K562 (cell line): ENCODE measurements at regions not wholly inside any gene's neighbourhood (a gene's known extent, or its start where the extent isn't known, plus 50 kb on each side); places are given as distances from the start of the nearest gene placed in this dataset.

Experiments
- ATAC-seq: fragments of 200-7000 bp; cut with Tn5 transposase; 3 replicates; pipeline ENCODE4 v1.9.1; 2020; ENCODE audit warnings: moderate library complexity
- BruUV-seq: library from RNA; stranded (reverse); fragments of 400-500 nt; replicated peaks from 2 replicates; lab custom pipeline; 2021; lab: Mats Ljungman, UMichigan
- CTCF ChIA-PET: fragments of 300-600 bp; formaldehyde crosslinking; extraction: SDS; loops from one replicate; lab custom pipeline; 2021; ENCODE audit warnings: low intra/inter-chr PET ratio; lab: Yijun Ruan, JAX
- POLR2A ChIA-PET: fragments of 300-600, 350-650 bp; sonication (Branson Sonifier 250); formaldehyde crosslinking; extraction: SDS; loops from one replicate; lab custom pipeline; 2021; ENCODE audit warnings: antibody characterized with exemption, inconsistent platforms; lab: Yijun Ruan, JAX
- DNase-seq, 4 experiments: peaks; one replicate each; pipeline versions ENCODE4 v3.0.0 to v3.0.0-alpha.2; 2011 to 2018; ENCODE audit warnings: low spot score in 3 of 4, mixed read lengths in 3 of 4; ENCODE audit errors: extremely low read depth in 1 of 4
- FAIRE-seq: peaks from 2 replicates; lab custom pipeline; 2011; peaks lifted over from hg19 to GRCh38; lab: Jason Lieb, UNC
- H2AFZ ChIP-seq: 2 replicates; pipeline ENCODE4 v1.6.0; 2011; ENCODE audit warnings: low read depth, low read length, control low read depth, inconsistent platforms
- H3K27ac ChIP-seq: fragments of 200-600 bp; 3 replicates; pipeline ENCODE4 v1.8.0; 2011; ENCODE audit warnings: low read depth, mild to moderate bottlenecking, control low read depth, inconsistent platforms, low read length, moderate library complexity, mixed read lengths; ENCODE audit errors: extremely low read depth
- H3K27me3 ChIP-seq, 2 experiments: fragments of 300-600 bp in 1 of 2; 2 replicates in 1 of 2; 3 replicates in 1 of 2; pipeline versions ENCODE4 v1.6.0 to v1.8.0; 2011; ENCODE audit warnings: inconsistent platforms in 2 of 2, low read length in 2 of 2, mild to moderate bottlenecking in 1 of 2, mixed read lengths in 1 of 2, moderate library complexity in 1 of 2; ENCODE audit not compliant: control insufficient read depth in 2 of 2, insufficient read depth in 2 of 2
- H3K36me3 ChIP-seq: fragments of 300-600 bp; 3 replicates; pipeline ENCODE4 v1.8.0; 2011; ENCODE audit warnings: mild to moderate bottlenecking, low read length, inconsistent platforms; ENCODE audit not compliant: control insufficient read depth, insufficient read depth
- H3K4me1 ChIP-seq, 2 experiments: fragments of 200-600 bp in 1 of 2; replicated peaks in 1 of 2; 2 replicates in 1 of 2; 3 replicates in 1 of 2; pipeline versions ENCODE4 v1.5.1 to v1.8.0; 2011; ENCODE audit warnings: inconsistent platforms in 2 of 2, low read length in 2 of 2, mild to moderate bottlenecking in 1 of 2, mixed read lengths in 1 of 2, moderate library complexity in 1 of 2; ENCODE audit not compliant: control insufficient read depth in 2 of 2, insufficient read depth in 2 of 2
- H3K4me2 ChIP-seq: 2 replicates; pipeline ENCODE4 v1.6.1; 2011; ENCODE audit warnings: low read length, control low read depth, inconsistent platforms, mixed read lengths; ENCODE audit not compliant: insufficient read depth
- H3K4me3 ChIP-seq: fragments of 200-600 bp; sonication (generic), shearing (Covaris generic); 2 replicates; pipeline ENCODE4 v1.5.1; 2016; ENCODE audit warnings: control low read depth, inconsistent platforms
- H3K79me2 ChIP-seq: fragments of 200-600 bp; 3 replicates; pipeline ENCODE4 v1.8.0; 2011; ENCODE audit warnings: low read length, inconsistent platforms; ENCODE audit not compliant: control insufficient read depth, insufficient read depth
- H3K9ac ChIP-seq, 2 experiments: 2 replicates each; pipeline versions ENCODE4 v1.6.0 to v1.6.1; 2011; ENCODE audit warnings: low read depth in 2 of 2, low read length in 2 of 2, control low read depth in 1 of 2, inconsistent platforms in 1 of 2, mild to moderate bottlenecking in 1 of 2, mixed read lengths in 1 of 2; ENCODE audit not compliant: insufficient read depth in 1 of 2
- H3K9me1 ChIP-seq: one replicate; pipeline ENCODE4 v1.6.0; 2011; ENCODE audit warnings: inconsistent platforms, mild to moderate bottlenecking, low read length, moderate library complexity; ENCODE audit not compliant: control insufficient read depth, insufficient read depth
- H3K9me3 ChIP-seq: replicated peaks from 2 replicates; pipeline ENCODE4 v1.5.1; 2011; ENCODE audit warnings: low read depth, low read length, inconsistent platforms; ENCODE audit not compliant: control insufficient read depth, insufficient read depth
- H4K20me1 ChIP-seq: replicated peaks from 2 replicates; pipeline ENCODE4 v1.6.1; 2011; ENCODE audit warnings: low read length, inconsistent platforms, mixed read lengths; ENCODE audit not compliant: control insufficient read depth, insufficient read depth
- ADNP ChIP-seq: fragments of 200-800 bp; sonication (Bioruptor generic); IDR thresholded peaks from 2 replicates; pipeline ENCODE4 v1.6.1; 2016; ENCODE audit warnings: missing genetic modification characterization, missing compliant biosample characterization
- ARNT ChIP-seq, 2 experiments: fragments of 450-650 bp; IDR thresholded peaks; 2 replicates each; pipeline ENCODE4 v1.6.1; 2016; ENCODE audit warnings: mild to moderate bottlenecking in 1 of 2
- EP400 ChIP-seq: fragments of 450-650 bp; IDR thresholded peaks from 2 replicates; pipeline ENCODE4 v1.6.1; 2017; ENCODE audit warnings: antibody characterized with exemption, mild to moderate bottlenecking, moderate library complexity
- ETS2 ChIP-seq: IDR thresholded peaks from 2 replicates; pipeline ENCODE4 v1.6.1; 2016; ENCODE audit warnings: borderline replicate concordance, missing genetic modification characterization, mild to moderate bottlenecking, moderate library complexity, missing compliant biosample characterization; ENCODE audit not compliant: poor library complexity, severe bottlenecking
- NELFE ChIP-seq: IDR thresholded peaks from 2 replicates; pipeline ENCODE4 v1.6.1; 2011; ENCODE audit warnings: mild to moderate bottlenecking; ENCODE audit not compliant: insufficient read depth, insufficient read length
- SMARCC2 ChIP-seq: fragments of 450-650 bp; IDR thresholded peaks from 2 replicates; pipeline ENCODE4 v1.6.1; 2017; ENCODE audit warnings: antibody characterized with exemption, moderate library complexity, mild to moderate bottlenecking, low read depth
- TSC22D4 ChIP-seq: fragments of 450-650 bp; IDR thresholded peaks from 2 replicates; pipeline ENCODE4 v1.6.1; 2016; ENCODE audit warnings: missing genetic modification characterization, missing biosample characterization, control low read depth
- ZC3H11A ChIP-seq: IDR thresholded peaks from 2 replicates; pipeline ENCODE4 v1.6.1; 2012; ENCODE audit warnings: low read depth, low read length, improper control_type of control experiment
- ZNF133 ChIP-seq: fragments of 250-450 bp; sonication (Bioruptor Pico); IDR thresholded peaks from 2 replicates; pipeline ENCODE4 v1.4.0; 2020; ENCODE audit warnings: mild to moderate bottlenecking
- ZNF551 ChIP-seq: fragments of 250-450 bp; sonication (Bioruptor Pico); IDR thresholded peaks from 2 replicates; pipeline ENCODE4 v1.5.0; 2021; ENCODE audit warnings: mild to moderate bottlenecking, moderate library complexity
- ZNF57 ChIP-seq: fragments of 450-650 bp; formaldehyde crosslinking; IDR thresholded peaks from 2 replicates; pipeline ENCODE4 v1.4.0; 2020; ENCODE audit warnings: mild to moderate bottlenecking, moderate library complexity
- WGBS: fragments of 100-300 bp; shearing (Covaris generic); methylation state at CpG from one replicate; pipeline ENCODE4 v1.1.6; 2016; ENCODE audit warnings: low coverage, mixed read lengths; ENCODE audit not compliant: insufficient coverage; ENCODE audit errors: missing lambda C conversion rate; 5-methylcytosine and 5-hydroxymethylcytosine counted together
- in situ Hi-C: fragments of 300-500 bp; cut with MboI; formaldehyde crosslinking; loops from 4 replicates; pipeline ENCODE4 v1.15.0; 2018; ENCODE audit warnings: inconsistent platforms, mixed read lengths
- intact Hi-C: fragments of 100-400 bp; cut with micrococcal nuclease; formaldehyde crosslinking; loops from 2 replicates; pipeline ENCODE4 v1.14.2; 2022
- TF ChIP-seq, protein P1 (sequence below): sonication (generic); formaldehyde crosslinking; IDR thresholded peaks from 2 replicates; pipeline ENCODE4 v1.8.0; 2022; ENCODE audit warnings: missing genetic modification reagents, mild to moderate bottlenecking, borderline replicate concordance
- TF ChIP-seq, protein P2 (sequence below): fragments of 450-650 bp; conservative IDR thresholded peaks from 2 replicates; pipeline ENCODE4 v1.6.1; 2016; ENCODE audit warnings: missing genetic modification characterization, low read depth, mild to moderate bottlenecking, missing compliant biosample characterization, moderate library complexity

GRCh38 chr15:22226034-22226790 is 145.9 kb downstream of the OR4M2 start:
- Histone ChIP-seq H3K9me3 (no peaks in the 10 kb centered on the region; the same call in 1 of the 2 replicates), H3K4me2 (no peak overlapping the region), H3K27ac (no peak overlapping the region), H2AFZ (no peak overlapping the region), H3K4me1 (no peaks in the 10 kb centered on the region), H3K79me2 (no peaks in the 10 kb centered on the region), H3K27me3 (peaks cover 4% of the 10 kb centered on the region in 2 experiments; a peak in 3 of 5 replicates), H3K9ac (no peak overlapping the region)
- under 1% methylated on average over 12 of the region's 12 CpGs for WGBS
- in situ Hi-C loops (loop anchor here (5.0 to 25.0 kb wide), 2 partner anchors 454 to 1439 kb away; no protein-coding TSS in a partner anchor), intact Hi-C loops (no loop called here)
- POLR2A ChIA-PET = no interaction called here
- FAIRE-seq (no peak), DNase-seq (no peak)
- no TSS peak for BruUV-seq
- TF ChIP-seq, protein P1, sequence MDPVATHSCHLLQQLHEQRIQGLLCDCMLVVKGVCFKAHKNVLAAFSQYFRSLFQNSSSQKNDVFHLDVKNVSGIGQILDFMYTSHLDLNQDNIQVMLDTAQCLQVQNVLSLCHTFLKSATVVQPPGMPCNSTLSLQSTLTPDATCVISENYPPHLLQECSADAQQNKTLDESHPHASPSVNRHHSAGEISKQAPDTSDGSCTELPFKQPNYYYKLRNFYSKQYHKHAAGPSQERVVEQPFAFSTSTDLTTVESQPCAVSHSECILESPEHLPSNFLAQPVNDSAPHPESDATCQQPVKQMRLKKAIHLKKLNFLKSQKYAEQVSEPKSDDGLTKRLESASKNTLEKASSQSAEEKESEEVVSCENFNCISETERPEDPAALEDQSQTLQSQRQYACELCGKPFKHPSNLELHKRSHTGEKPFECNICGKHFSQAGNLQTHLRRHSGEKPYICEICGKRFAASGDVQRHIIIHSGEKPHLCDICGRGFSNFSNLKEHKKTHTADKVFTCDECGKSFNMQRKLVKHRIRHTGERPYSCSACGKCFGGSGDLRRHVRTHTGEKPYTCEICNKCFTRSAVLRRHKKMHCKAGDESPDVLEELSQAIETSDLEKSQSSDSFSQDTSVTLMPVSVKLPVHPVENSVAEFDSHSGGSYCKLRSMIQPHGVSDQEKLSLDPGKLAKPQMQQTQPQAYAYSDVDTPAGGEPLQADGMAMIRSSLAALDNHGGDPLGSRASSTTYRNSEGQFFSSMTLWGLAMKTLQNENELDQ (CRISPR knock-in tag) = no peak
- TF ChIP-seq ZC3H11A (no peak), ADNP (tag) (no peak), ZNF551 (CRISPR knock-in tag) (no peak), ETS2 (tag) (no peak), TSC22D4 (tag) (no peak), ARNT (IDR thresholded peaks at IDR 0.05) (no peak), NELFE (no peak), ZNF57 (CRISPR knock-in tag) (no peak), ZNF133 (no peak), SMARCC2 (no peak), EP400 (no peak)
- TF ChIP-seq, protein P2, sequence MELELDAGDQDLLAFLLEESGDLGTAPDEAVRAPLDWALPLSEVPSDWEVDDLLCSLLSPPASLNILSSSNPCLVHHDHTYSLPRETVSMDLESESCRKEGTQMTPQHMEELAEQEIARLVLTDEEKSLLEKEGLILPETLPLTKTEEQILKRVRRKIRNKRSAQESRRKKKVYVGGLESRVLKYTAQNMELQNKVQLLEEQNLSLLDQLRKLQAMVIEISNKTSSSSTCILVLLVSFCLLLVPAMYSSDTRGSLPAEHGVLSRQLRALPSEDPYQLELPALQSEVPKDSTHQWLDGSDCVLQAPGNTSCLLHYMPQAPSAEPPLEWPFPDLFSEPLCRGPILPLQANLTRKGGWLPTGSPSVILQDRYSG (tag) = no peak
- TF ChIP-seq, all 486 proteins: peak for 0
- Histone ChIP-seq H3K9me1 (no peaks in the 10 kb centered on the region), H3K4me3 (no peak overlapping the region), H4K20me1 (no peaks in the 10 kb centered on the region), H3K36me3 (no peaks in the 10 kb centered on the region)
- ATAC-seq = no peak
- CTCF ChIA-PET = no interaction called here
